Retina (tissue), 1 donor: ENCODE measurements at regions not wholly inside any gene's neighbourhood (a gene's known extent, or its start where the extent isn't known, plus 50 kb on each side); places are given as distances from the start of the nearest gene placed in this dataset.

Experiments used
- DNase-seq: peaks from one replicate; pipeline ENCODE4 v3.0.0-alpha.2; 2016

DNA sequence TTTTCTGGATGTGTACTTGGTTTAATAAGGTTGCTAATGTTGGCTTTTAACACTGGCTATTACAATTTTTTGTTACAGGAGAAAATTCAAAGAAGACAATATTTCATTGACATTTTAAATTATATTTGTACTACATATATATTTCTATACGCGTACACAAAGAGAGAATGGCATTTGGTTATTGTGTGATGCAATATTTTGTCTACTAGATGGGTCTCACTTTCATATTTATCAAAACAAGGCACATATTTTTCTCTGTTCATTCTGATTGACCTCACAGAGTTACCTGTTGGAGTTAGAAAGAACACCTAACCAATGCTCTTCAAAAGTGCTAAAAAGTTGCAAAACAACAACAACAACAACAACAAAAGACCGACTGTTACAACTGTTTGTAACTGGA, 50.2 kb upstream of the VGLL3 start:
- DNase-seq: no peak
